GM12865 (cell line): ENCODE measurements at regions not wholly inside any gene's neighbourhood (a gene's known extent, or its start where the extent isn't known, plus 50 kb on each side); places are given as distances from the start of the nearest gene placed in this dataset.

Experiments
- DNase-seq: peaks from one replicate; pipeline ENCODE4 v3.0.0; 2010; ENCODE audit warnings: low read depth
- H3K4me3 ChIP-seq: 2 replicates; pipeline ENCODE4 v1.5.1; 2011; ENCODE audit warnings: mild to moderate bottlenecking, low read depth, low read length, control low read depth
- TF ChIP-seq, protein P1 (sequence below): IDR thresholded peaks from 2 replicates; pipeline ENCODE4 v1.5.1; 2011; ENCODE audit warnings: low read length, control low read depth, low read depth, inconsistent platforms; ENCODE audit not compliant: insufficient read depth; ENCODE audit errors: missing control alignments

DNA sequence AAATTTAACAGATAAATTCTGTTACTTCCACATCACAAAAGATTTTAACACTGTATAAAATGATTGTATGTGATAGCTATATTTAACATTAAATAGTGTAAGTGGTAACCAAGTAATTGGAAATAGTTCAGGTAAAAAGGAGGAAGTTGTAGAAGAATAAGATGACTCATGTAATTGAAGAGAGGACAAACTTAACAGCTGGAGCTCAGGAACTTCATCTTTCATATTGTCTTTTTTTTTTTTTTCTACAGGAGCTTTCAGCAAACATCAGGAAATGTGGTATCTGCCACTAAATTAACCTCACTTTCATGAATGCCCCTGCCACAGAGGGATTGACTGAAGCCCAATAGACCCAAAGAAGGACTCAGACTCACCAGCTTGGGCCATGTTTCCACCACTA lies 188.4 kb upstream of the VEGFC start:
- H3K4me3 ChIP-seq: no peak overlapping the region
- TF ChIP-seq, protein P1, sequence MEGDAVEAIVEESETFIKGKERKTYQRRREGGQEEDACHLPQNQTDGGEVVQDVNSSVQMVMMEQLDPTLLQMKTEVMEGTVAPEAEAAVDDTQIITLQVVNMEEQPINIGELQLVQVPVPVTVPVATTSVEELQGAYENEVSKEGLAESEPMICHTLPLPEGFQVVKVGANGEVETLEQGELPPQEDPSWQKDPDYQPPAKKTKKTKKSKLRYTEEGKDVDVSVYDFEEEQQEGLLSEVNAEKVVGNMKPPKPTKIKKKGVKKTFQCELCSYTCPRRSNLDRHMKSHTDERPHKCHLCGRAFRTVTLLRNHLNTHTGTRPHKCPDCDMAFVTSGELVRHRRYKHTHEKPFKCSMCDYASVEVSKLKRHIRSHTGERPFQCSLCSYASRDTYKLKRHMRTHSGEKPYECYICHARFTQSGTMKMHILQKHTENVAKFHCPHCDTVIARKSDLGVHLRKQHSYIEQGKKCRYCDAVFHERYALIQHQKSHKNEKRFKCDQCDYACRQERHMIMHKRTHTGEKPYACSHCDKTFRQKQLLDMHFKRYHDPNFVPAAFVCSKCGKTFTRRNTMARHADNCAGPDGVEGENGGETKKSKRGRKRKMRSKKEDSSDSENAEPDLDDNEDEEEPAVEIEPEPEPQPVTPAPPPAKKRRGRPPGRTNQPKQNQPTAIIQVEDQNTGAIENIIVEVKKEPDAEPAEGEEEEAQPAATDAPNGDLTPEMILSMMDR: no peak
- DNase-seq: no peak

- DNase-seq: no peak
- no peak overlapping the region for H3K4me3 ChIP-seq
- TF ChIP-seq, protein P1: no peak
These were observed 188.8 kb upstream of the VEGFC start for GRCh38 chr4:176981551-176981950.

GRCh38 chr4:176988226-176988625 lies 195.5 kb upstream of the VEGFC start:
- no peak overlapping the region for H3K4me3 ChIP-seq
- TF ChIP-seq, protein P1: no peak
- DNase-seq: no peak

- DNase-seq: no peak
- TF ChIP-seq, protein P1: no peak
- H3K4me3 ChIP-seq: no peak overlapping the region
These were observed 196.5 kb upstream of the VEGFC start for GRCh38 chr4:176989186-176989585.

- H3K4me3 ChIP-seq: no peak overlapping the region
- no peak for DNase-seq
- TF ChIP-seq, protein P1: no peak
These were observed 207.3 kb upstream of the VEGFC start for GRCh38 chr4:176999935-177000543.

DNA sequence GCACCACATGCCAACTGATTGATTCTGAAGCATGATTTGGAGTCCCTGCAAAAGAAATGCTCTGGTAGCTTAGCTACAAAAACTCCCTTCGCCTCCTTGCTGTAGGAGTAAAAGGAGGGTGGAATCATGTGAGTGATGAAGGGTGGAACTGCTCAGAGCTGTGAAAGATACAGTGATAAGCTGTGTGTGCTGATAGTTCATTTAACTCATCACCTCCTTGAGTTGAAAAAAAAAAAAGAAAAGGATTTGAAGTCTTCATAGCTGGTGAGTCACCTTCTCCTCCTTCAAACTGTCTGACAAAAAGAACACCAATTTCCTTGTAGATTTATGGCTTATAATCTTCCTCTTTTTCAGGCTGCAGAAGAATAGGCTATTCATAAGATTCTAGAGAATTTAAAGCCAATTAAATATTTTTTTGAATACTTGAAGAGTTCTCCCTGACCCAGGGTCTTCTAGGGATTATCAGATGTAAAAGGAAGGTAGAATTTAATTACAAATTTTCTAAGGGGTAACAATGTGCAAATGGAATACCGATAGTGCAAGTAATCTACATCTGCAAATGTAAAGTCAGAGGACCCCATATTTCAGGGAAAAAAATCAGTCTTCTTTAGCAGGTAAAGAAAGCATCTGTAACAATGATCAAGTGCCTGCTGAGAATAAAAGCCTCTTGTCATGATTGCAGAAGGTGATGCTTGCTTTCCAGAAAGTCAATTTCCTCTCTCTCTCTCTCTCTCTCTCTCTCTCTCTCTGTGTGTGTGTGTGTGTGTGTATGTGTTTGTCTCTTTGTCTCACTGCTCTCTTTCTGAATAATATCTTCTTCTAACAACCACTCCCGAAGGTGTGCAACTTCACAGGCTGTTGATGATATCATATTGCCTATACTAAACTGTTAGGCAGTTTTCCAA lies 208.8 kb upstream of the VEGFC start:
- H3K4me3 ChIP-seq: no peak overlapping the region
- DNase-seq: no peak
- TF ChIP-seq, protein P1: no peak
